GM23338 (cell line): ENCODE measurements at regions not wholly inside any gene's neighbourhood (a gene's known extent, or its start where the extent isn't known, plus 50 kb on each side); places are given as distances from the start of the nearest gene placed in this dataset.

Source experiments
- ATAC-seq: fragments of 200-7000 bp; cut with Tn5 transposase; 3 replicates; pipeline ENCODE4 v1.9.1; 2020
- DNase-seq: peaks from one replicate; pipeline ENCODE4 v3.0.0-alpha.2; 2015; ENCODE audit warnings: low spot score
- H2AFZ ChIP-seq: fragments of 200-600 bp; sonication (generic); 2 replicates; pipeline ENCODE4 v1.8.0; 2016; ENCODE audit warnings: antibody characterized with exemption, mild to moderate bottlenecking, moderate library complexity
- H3F3A ChIP-seq: fragments of 200-600 bp; sonication (generic); replicated peaks from 2 replicates; pipeline ENCODE4 v1.8.0; 2017; ENCODE audit warnings: antibody characterized with exemption, mixed run types, low read depth
- H3K27ac ChIP-seq: fragments of 200-600 bp; sonication (generic); 2 replicates; pipeline ENCODE4 v1.6.1; 2016; ENCODE audit warnings: low read depth
- H3K27me3 ChIP-seq: fragments of 200-600 bp; sonication (generic); 2 replicates; pipeline ENCODE4 v1.8.0; 2016; ENCODE audit warnings: mild to moderate bottlenecking, mixed run types, moderate library complexity; ENCODE audit not compliant: insufficient read depth
- H3K36me3 ChIP-seq: fragments of 200-600 bp; sonication (generic); 2 replicates; pipeline ENCODE4 v1.8.0; 2016; ENCODE audit warnings: mild to moderate bottlenecking; ENCODE audit not compliant: insufficient read depth
- H3K4me1 ChIP-seq: fragments of 200-600 bp; sonication (generic); 2 replicates; pipeline ENCODE4 v1.8.0; 2016; ENCODE audit warnings: mild to moderate bottlenecking, moderate library complexity; ENCODE audit not compliant: insufficient read depth
- H3K4me2 ChIP-seq: fragments of 200-600 bp; sonication (generic); 2 replicates; pipeline ENCODE4 v1.7.1; 2017; ENCODE audit warnings: mixed run types
- H3K4me3 ChIP-seq: fragments of 200-600 bp; sonication (generic); 2 replicates; pipeline ENCODE4 v1.6.1; 2016; ENCODE audit warnings: mixed run types
- H3K79me2 ChIP-seq: fragments of 200-600 bp; sonication (generic); replicated peaks from 2 replicates; pipeline ENCODE4 v1.8.0; 2017; ENCODE audit warnings: mild to moderate bottlenecking; ENCODE audit not compliant: insufficient read depth
- H3K9me2 ChIP-seq: fragments of 200-600 bp; sonication (generic); 2 replicates; pipeline ENCODE4 v1.8.0; 2017; ENCODE audit not compliant: insufficient read depth
- H4K20me1 ChIP-seq: fragments of 200-600 bp; sonication (generic); replicated peaks from 2 replicates; pipeline ENCODE4 v1.8.0; 2017; ENCODE audit warnings: mild to moderate bottlenecking; ENCODE audit not compliant: insufficient read depth
- H3K27ac Mint-ChIP-seq: 2 replicates; pipeline ENCODE4 v1.8.0; 2020; ENCODE audit warnings: inconsistent platforms, mild to moderate bottlenecking, moderate library complexity, mixed read lengths
- H3K27me3 Mint-ChIP-seq: 3 replicates; pipeline ENCODE4 v1.8.0; 2022; ENCODE audit warnings: low read depth, mild to moderate bottlenecking, moderate library complexity, mixed read lengths, inconsistent platforms; ENCODE audit not compliant: insufficient read depth, poor library complexity
- H3K36me3 Mint-ChIP-seq: 3 replicates; pipeline ENCODE4 v1.8.0; 2021; ENCODE audit warnings: low read depth, mild to moderate bottlenecking, inconsistent platforms, moderate library complexity, mixed read lengths
- H3K4me1 Mint-ChIP-seq: 3 replicates; pipeline ENCODE4 v1.8.0; 2020; ENCODE audit warnings: mild to moderate bottlenecking, inconsistent platforms, mixed read lengths
- H3K4me3 Mint-ChIP-seq: 3 replicates; pipeline ENCODE4 v1.8.0; 2021; ENCODE audit warnings: moderate library complexity, mild to moderate bottlenecking, inconsistent platforms, mixed read lengths
- H3K9me3 Mint-ChIP-seq: 3 replicates; pipeline ENCODE4 v1.8.0; 2020; ENCODE audit warnings: moderate library complexity, mild to moderate bottlenecking, inconsistent platforms, mixed read lengths
- CREB1 ChIP-seq: fragments of 250-450 bp; sonication (Bioruptor Pico); IDR thresholded peaks from 2 replicates; pipeline ENCODE4 v1.5.0; 2020; ENCODE audit warnings: low read depth, mild to moderate bottlenecking, moderate library complexity
- CTCF ChIP-seq, 2 experiments: fragments of 200-600 bp in 1 of 2; sonication (generic) in 1 of 2; conservative IDR thresholded peaks; 2 replicates each; pipeline versions ENCODE4 v1.5.1 to v1.6.1; 2016 to 2017; ENCODE audit warnings: antibody characterized with exemption in 2 of 2, low read depth in 2 of 2, mild to moderate bottlenecking in 2 of 2, moderate library complexity in 1 of 2
- ETS1 ChIP-seq: IDR thresholded peaks from 2 replicates; pipeline ENCODE4 v1.6.1; 2016; ENCODE audit warnings: antibody characterized with exemption
- EZH2 ChIP-seq: fragments of 200-600 bp; sonication (generic); IDR thresholded peaks from one replicate; pipeline ENCODE4 v1.8.0; 2017; ENCODE audit warnings: antibody characterized with exemption, mild to moderate bottlenecking, low read depth; ENCODE audit not compliant: unreplicated experiment
- EZH2phosphoT487 ChIP-seq: fragments of 200-600 bp; sonication (generic); IDR thresholded peaks from one replicate; pipeline ENCODE4 v1.8.1; 2018; ENCODE audit warnings: antibody characterized with exemption; ENCODE audit not compliant: unreplicated experiment
- JUNB ChIP-seq: IDR thresholded peaks from one replicate; pipeline ENCODE4 v1.6.1; 2016; ENCODE audit warnings: antibody characterized with exemption; ENCODE audit not compliant: unreplicated experiment
- NANOG ChIP-seq: IDR thresholded peaks from 2 replicates; pipeline ENCODE4 v1.6.1; 2016; ENCODE audit warnings: antibody characterized with exemption, borderline replicate concordance
- POLR2AphosphoS5 ChIP-seq: IDR thresholded peaks from 2 replicates; pipeline ENCODE4 v1.6.1; 2016; ENCODE audit warnings: antibody characterized with exemption, low read depth
- REST ChIP-seq: IDR thresholded peaks from one replicate; pipeline ENCODE4 v1.6.1; 2018; ENCODE audit warnings: antibody characterized with exemption; ENCODE audit not compliant: unreplicated experiment
- STAT1 ChIP-seq: IDR thresholded peaks from one replicate; pipeline ENCODE4 v1.6.1; 2016; ENCODE audit warnings: antibody characterized with exemption; ENCODE audit not compliant: unreplicated experiment
- ZNF114 ChIP-seq: fragments of 250-450 bp; sonication (Bioruptor Pico); IDR thresholded peaks from 2 replicates; pipeline ENCODE4 v1.5.0; 2020; ENCODE audit warnings: mild to moderate bottlenecking, moderate library complexity
- ZNF331 ChIP-seq: fragments of 250-450 bp; sonication (Bioruptor Pico); IDR thresholded peaks from 2 replicates; pipeline ENCODE4 v1.5.0; 2020; ENCODE audit warnings: low read depth, mild to moderate bottlenecking, moderate library complexity
- ZNF462 ChIP-seq: fragments of 250-450 bp; sonication (Bioruptor Pico); IDR thresholded peaks from 2 replicates; pipeline ENCODE4 v1.5.0; 2020; ENCODE audit warnings: mild to moderate bottlenecking, moderate library complexity

- no peak overlapping the region for H3K27ac Mint-ChIP-seq
- no peaks in the 10 kb centered on the region for H3K9me2 ChIP-seq
- H3F3A ChIP-seq: no peaks in the 10 kb centered on the region
- H3K9me3 Mint-ChIP-seq: no peaks in the 10 kb centered on the region; the same call in 1 of the 3 replicates
- DNase-seq: no peak
- no peak for ATAC-seq
- H3K27ac ChIP-seq: no peak overlapping the region
- H3K4me2 ChIP-seq: no peak overlapping the region
- H3K4me3 Mint-ChIP-seq: no peak overlapping the region
- H3K27me3 ChIP-seq: no peaks in the 10 kb centered on the region
- H3K36me3 Mint-ChIP-seq: no peaks in the 10 kb centered on the region
- no peaks in the 10 kb centered on the region for H4K20me1 ChIP-seq
- H2AFZ ChIP-seq: no peak overlapping the region
- H3K4me1 Mint-ChIP-seq: peaks cover 6% of the 10 kb centered on the region
- peaks cover 4% of the 10 kb centered on the region for H3K27me3 Mint-ChIP-seq
- H3K4me1 ChIP-seq: no peaks in the 10 kb centered on the region
- H3K4me3 ChIP-seq: no peak overlapping the region
- TF ChIP-seq ZNF114 (CRISPR knock-in tag): no peak
- no peak for TF ChIP-seq ETS1
- TF ChIP-seq CREB1: no peak
- TF ChIP-seq EZH2phosphoT487: no peak
- no peak for TF ChIP-seq ZNF331
- TF ChIP-seq STAT1: no peak
- TF ChIP-seq REST: no peak
- no peak for TF ChIP-seq NANOG
- no peak for TF ChIP-seq CTCF (conservative IDR thresholded peaks at IDR 0.05; ENCODE audit: low read depth in 2 of 2)
- no peak for TF ChIP-seq EZH2
- TF ChIP-seq ZNF462 (CRISPR knock-in tag): no peak
- no peak for TF ChIP-seq JUNB
- TF ChIP-seq POLR2AphosphoS5: no peak
- no peaks in the 10 kb centered on the region for H3K36me3 ChIP-seq
- no peaks in the 10 kb centered on the region for H3K79me2 ChIP-seq
These were observed 82.8 kb upstream of the TNS3 start for GRCh38 chr7:47664650-47665195.
